Caco-2 (cell line): ENCODE measurements at regions not wholly inside any gene's neighbourhood (a gene's known extent, or its start where the extent isn't known, plus 50 kb on each side); places are given as distances from the start of the nearest gene placed in this dataset.

Experiments
- BruUV-seq: library from RNA; stranded (reverse); fragments of 400-500 nt; replicated peaks from 2 replicates; lab custom pipeline; 2021; lab: Mats Ljungman, UMichigan
- CTCF ChIA-PET: fragments of 300-600 bp; sonication (Branson Sonifier 250); formaldehyde crosslinking; loops from one replicate; lab custom pipeline; 2022; ENCODE audit warnings: antibody characterized with exemption; lab: Charles Lee
- POLR2A ChIA-PET: fragments of 300-600 bp; sonication (Branson Sonifier 250); formaldehyde crosslinking; loops from one replicate; lab custom pipeline; 2022; ENCODE audit warnings: antibody characterized with exemption; lab: Charles Lee
- DNase-seq, 2 experiments: peaks; one replicate each; pipeline versions ENCODE4 v3.0.0 to v3.0.0-alpha.2; 2020 to 2022
- H3K27me3 ChIP-seq: replicated peaks from 2 replicates; pipeline ENCODE4 v1.6.0; 2011; ENCODE audit warnings: low read length; ENCODE audit not compliant: control insufficient read depth, insufficient read depth
- H3K36me3 ChIP-seq: 2 replicates; pipeline ENCODE4 v1.5.1; 2011; ENCODE audit warnings: low read length; ENCODE audit not compliant: control insufficient read depth, insufficient read depth
- H3K4me1 ChIP-seq: fragments of 250-450 bp; sonication (Bioruptor Pico); 2 replicates; pipeline ENCODE4 v1.5.1; 2020; ENCODE audit warnings: mild to moderate bottlenecking
- H3K4me3 ChIP-seq: 2 replicates; pipeline ENCODE4 v1.5.1; 2011; ENCODE audit warnings: low read depth, mild to moderate bottlenecking, control low read depth, low read length
- H3K9me3 ChIP-seq: fragments of 250-450 bp; sonication (Bioruptor Pico); 2 replicates; pipeline ENCODE4 v1.5.1; 2020; ENCODE audit warnings: mild to moderate bottlenecking, moderate library complexity
- H3K27ac Mint-ChIP-seq: one replicate; pipeline ENCODE4 v1.8.0; 2022; ENCODE audit warnings: mixed read lengths; ENCODE audit not compliant: unreplicated experiment
- H3K27me3 Mint-ChIP-seq: one replicate; pipeline ENCODE4 v1.8.0; 2022; ENCODE audit warnings: mixed read lengths; ENCODE audit not compliant: insufficient read depth, unreplicated experiment
- H3K36me3 Mint-ChIP-seq: one replicate; pipeline ENCODE4 v1.8.0; 2022; ENCODE audit warnings: mild to moderate bottlenecking, mixed read lengths; ENCODE audit not compliant: insufficient read depth, unreplicated experiment
- H3K4me1 Mint-ChIP-seq: one replicate; pipeline ENCODE4 v1.8.0; 2022; ENCODE audit warnings: low read depth, mixed read lengths; ENCODE audit not compliant: unreplicated experiment
- H3K4me3 Mint-ChIP-seq: one replicate; pipeline ENCODE4 v1.8.0; 2022; ENCODE audit warnings: mild to moderate bottlenecking, moderate library complexity, mixed read lengths; ENCODE audit not compliant: unreplicated experiment
- H3K9me3 Mint-ChIP-seq: one replicate; pipeline ENCODE4 v1.8.0; 2022; ENCODE audit warnings: mixed read lengths; ENCODE audit not compliant: unreplicated experiment
- intact Hi-C: fragments of 100-400 bp; cut with micrococcal nuclease; formaldehyde crosslinking; loops from one replicate; pipeline ENCODE4 v1.10.0; 2022; ENCODE audit not compliant: unreplicated experiment
- TF ChIP-seq, protein P1 (sequence below), 2 experiments: fragments of 200-600 bp in 1 of 2; IDR thresholded peaks; 1 replicate in 1 of 2; 2 replicates in 1 of 2; pipeline versions ENCODE4 v1.5.1 to v1.8.0; 2011 to 2022; ENCODE audit warnings: antibody characterized with exemption in 1 of 2, control low read depth in 1 of 2, inconsistent platforms in 1 of 2, low read depth in 1 of 2, low read length in 1 of 2, mild to moderate bottlenecking in 1 of 2, moderate library complexity in 1 of 2; ENCODE audit not compliant: insufficient read depth in 1 of 2, severe bottlenecking in 1 of 2, unreplicated experiment in 1 of 2

DNA sequence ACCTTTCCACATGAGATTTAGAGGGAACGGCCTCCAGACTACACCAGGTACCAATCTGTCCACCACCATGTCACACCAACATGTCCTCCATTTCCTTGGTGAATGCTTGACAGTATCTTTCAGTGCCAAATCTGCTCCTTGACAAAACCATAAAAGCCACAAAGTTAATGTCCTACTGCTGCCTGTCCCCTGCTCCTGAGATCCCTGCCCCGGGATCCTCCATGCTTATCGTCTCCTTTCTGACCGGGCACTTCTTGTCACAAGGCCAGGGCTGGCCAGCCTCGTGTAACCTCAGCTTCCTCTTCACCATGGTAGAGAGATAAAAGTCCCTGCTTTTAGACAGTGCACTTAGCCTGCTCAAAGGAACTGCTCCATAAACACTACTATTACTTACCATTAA, 136.2 kb downstream of the NAV1 start:
- Mint-ChIP-seq H3K9me3 (no peaks in the 10 kb centered on the region), H3K4me3 (no peak overlapping the region), H3K27me3 (peaks cover 10% of the 10 kb centered on the region), H3K27ac (no peak overlapping the region), H3K36me3 (no peaks in the 10 kb centered on the region), H3K4me1 (no peaks in the 10 kb centered on the region)
- CTCF ChIA-PET, result no interaction called here
- BruUV-seq, result no TSS peak
- DNase-seq, result no peak
- H3K4me3 ChIP-seq, result no peak overlapping the region
- TF ChIP-seq, protein P1, sequence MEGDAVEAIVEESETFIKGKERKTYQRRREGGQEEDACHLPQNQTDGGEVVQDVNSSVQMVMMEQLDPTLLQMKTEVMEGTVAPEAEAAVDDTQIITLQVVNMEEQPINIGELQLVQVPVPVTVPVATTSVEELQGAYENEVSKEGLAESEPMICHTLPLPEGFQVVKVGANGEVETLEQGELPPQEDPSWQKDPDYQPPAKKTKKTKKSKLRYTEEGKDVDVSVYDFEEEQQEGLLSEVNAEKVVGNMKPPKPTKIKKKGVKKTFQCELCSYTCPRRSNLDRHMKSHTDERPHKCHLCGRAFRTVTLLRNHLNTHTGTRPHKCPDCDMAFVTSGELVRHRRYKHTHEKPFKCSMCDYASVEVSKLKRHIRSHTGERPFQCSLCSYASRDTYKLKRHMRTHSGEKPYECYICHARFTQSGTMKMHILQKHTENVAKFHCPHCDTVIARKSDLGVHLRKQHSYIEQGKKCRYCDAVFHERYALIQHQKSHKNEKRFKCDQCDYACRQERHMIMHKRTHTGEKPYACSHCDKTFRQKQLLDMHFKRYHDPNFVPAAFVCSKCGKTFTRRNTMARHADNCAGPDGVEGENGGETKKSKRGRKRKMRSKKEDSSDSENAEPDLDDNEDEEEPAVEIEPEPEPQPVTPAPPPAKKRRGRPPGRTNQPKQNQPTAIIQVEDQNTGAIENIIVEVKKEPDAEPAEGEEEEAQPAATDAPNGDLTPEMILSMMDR (IDR thresholded peaks at IDR 0.05; ENCODE audit: insufficient read depth in 1 of 2, low read depth in 1 of 2, low read length in 1 of 2, severe bottlenecking in 1 of 2, unreplicated experiment in 1 of 2), result no peak
- H3K36me3 ChIP-seq, result no peaks in the 10 kb centered on the region
- H3K27me3 ChIP-seq, result no peaks in the 10 kb centered on the region; the same call in 1 of the 2 replicates
- H3K9me3 ChIP-seq, result no peaks in the 10 kb centered on the region
- intact Hi-C loops, result no loop called here
- no peaks in the 10 kb centered on the region for H3K4me1 ChIP-seq
- POLR2A ChIA-PET, result no interaction called here

DNA sequence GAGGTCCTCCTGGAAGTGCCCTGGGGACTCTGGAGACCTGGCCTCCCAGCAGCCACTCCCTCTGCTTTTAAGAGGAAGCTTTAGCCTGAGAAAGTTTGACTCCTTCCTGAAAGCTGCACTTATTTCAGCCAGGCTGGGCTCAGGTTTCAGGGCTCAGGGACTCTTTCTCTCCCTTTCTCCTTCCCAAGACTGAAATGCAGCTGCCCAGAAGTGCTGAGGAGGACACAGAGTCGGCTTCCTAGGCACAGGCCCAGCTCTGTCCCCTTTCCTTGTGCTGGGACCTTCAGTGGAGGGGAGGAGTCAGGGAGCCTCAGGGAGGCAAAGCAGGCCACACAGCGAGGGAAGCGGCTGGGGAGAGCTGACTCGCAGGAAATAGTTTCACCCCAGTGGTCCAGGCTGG, 137.3 kb downstream of the NAV1 start:
- Histone ChIP-seq H3K36me3 (no peaks in the 10 kb centered on the region), H3K27me3 (no peaks in the 10 kb centered on the region), H3K4me3 (no peak overlapping the region), H3K4me1 (no peaks in the 10 kb centered on the region), H3K9me3 (no peaks in the 10 kb centered on the region)
- intact Hi-C loops, result no loop called here
- BruUV-seq, result no TSS peak
- DNase-seq, result no peak
- H3K4me1 Mint-ChIP-seq, result no peaks in the 10 kb centered on the region
- ChIA-PET CTCF (no interaction called here), POLR2A (no interaction called here)
- H3K27me3 Mint-ChIP-seq, result peaks cover 15% of the 10 kb centered on the region
- no peaks in the 10 kb centered on the region for H3K36me3 Mint-ChIP-seq
- H3K9me3 Mint-ChIP-seq, result no peaks in the 10 kb centered on the region
- TF ChIP-seq, protein P1 (IDR thresholded peaks at IDR 0.05; ENCODE audit: insufficient read depth in 1 of 2, low read depth in 1 of 2, low read length in 1 of 2, severe bottlenecking in 1 of 2, unreplicated experiment in 1 of 2), result no peak
- no peak overlapping the region for H3K4me3 Mint-ChIP-seq
- no peak overlapping the region for H3K27ac Mint-ChIP-seq

DNA sequence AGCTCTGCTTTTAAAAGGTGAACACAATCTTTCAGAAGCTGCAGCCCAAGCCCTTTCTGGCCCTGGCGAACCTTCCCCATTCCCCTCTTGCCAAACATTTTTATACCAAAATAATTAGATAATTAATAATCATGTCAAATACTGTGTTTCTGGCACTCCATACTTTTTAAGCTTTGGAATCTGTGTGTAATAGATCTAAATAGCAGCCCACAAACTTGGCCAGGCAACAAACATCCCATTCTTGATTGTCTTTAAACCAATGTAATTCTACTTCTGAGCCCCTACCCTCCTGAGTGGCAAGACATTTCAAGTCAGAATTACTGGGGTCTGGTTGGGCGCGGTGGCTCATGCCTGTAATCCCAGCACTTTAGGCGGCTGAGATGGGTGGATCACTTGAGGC, 137.7 kb downstream of the NAV1 start:
- H3K9me3 Mint-ChIP-seq, result no peaks in the 10 kb centered on the region

More for the DNA sequence above, 137.7 kb downstream of the NAV1 start:
- Histone ChIP-seq H3K27me3 (no peaks in the 10 kb centered on the region), H3K36me3 (no peaks in the 10 kb centered on the region), H3K4me3 (no peak overlapping the region), H3K4me1 (no peaks in the 10 kb centered on the region), H3K9me3 (no peaks in the 10 kb centered on the region)
- Mint-ChIP-seq H3K4me3 (no peak overlapping the region), H3K27ac (no peak overlapping the region), H3K27me3 (peaks cover 15% of the 10 kb centered on the region), H3K4me1 (no peaks in the 10 kb centered on the region), H3K36me3 (no peaks in the 10 kb centered on the region)
- intact Hi-C loops, result no loop called here
- ChIA-PET CTCF (no interaction called here), POLR2A (no interaction called here)
- BruUV-seq, result no TSS peak
- TF ChIP-seq, protein P1 (IDR thresholded peaks at IDR 0.05; ENCODE audit: insufficient read depth in 1 of 2, low read depth in 1 of 2, low read length in 1 of 2, severe bottlenecking in 1 of 2, unreplicated experiment in 1 of 2), result no peak
- DNase-seq, result no peak
